Inferior parietal cortex (tissue), 1 donor: ENCODE measurements at regions not wholly inside any gene's neighbourhood (a gene's known extent, or its start where the extent isn't known, plus 50 kb on each side); places are given as distances from the start of the nearest gene placed in this dataset.
"Not testable (repeated sequence)": the region's sequence is repeated elsewhere in the genome, so short reads cannot be mapped to it uniquely, and the experiment has no call there.

Source experiments
- DNase-seq: peaks from one replicate; pipeline ENCODE4 v3.0.0-alpha.2; 2016; ENCODE audit errors: extremely low spot score

- DNase-seq = no peak
These were observed 104.2 kb upstream of the IPO9 start for GRCh38 chr1:201724766-201725118.

- DNase-seq = no peak
These were observed 102.3 kb upstream of the IPO9 start for GRCh38 chr1:201726700-201727099.

- no peak for DNase-seq
These were observed 100.2 kb upstream of the IPO9 start for GRCh38 chr1:201728731-201729130.

GRCh38 chr1:201729973-201730608 is 98.9 kb upstream of the IPO9 start:
- DNase-seq = no peak

- no peak for DNase-seq
These were observed 98.3 kb upstream of the IPO9 start for GRCh38 chr1:201730611-201731010.

GRCh38 chr1:201731142-201731541 is 97.8 kb upstream of the IPO9 start:
- no peak for DNase-seq

GRCh38 chr1:201731592-201731991 is 97.4 kb upstream of the IPO9 start:
- DNase-seq = no peak

GRCh38 chr1:201732351-201732750 is 96.6 kb upstream of the IPO9 start:
- no peak for DNase-seq

GRCh38 chr1:201734221-201734620 is 94.7 kb upstream of the IPO9 start:
- DNase-seq = not testable (repeated sequence)

GRCh38 chr1:201734786-201735185 is 94.2 kb upstream of the IPO9 start:
- DNase-seq = no peak

GRCh38 chr1:201736707-201737320 is 92.1 kb upstream of the IPO9 start:
- DNase-seq = no peak

- DNase-seq = no peak
These were observed 91.5 kb upstream of the IPO9 start for GRCh38 chr1:201737352-201738060.

- DNase-seq = no peak
These were observed 89.9 kb upstream of the IPO9 start for GRCh38 chr1:201739080-201739479.

GRCh38 chr1:201739492-201740085 is 89.4 kb upstream of the IPO9 start:
- DNase-seq = no peak

- DNase-seq = no peak
These were observed 88.8 kb upstream of the IPO9 start for GRCh38 chr1:201740086-201740541.

- no peak for DNase-seq
These were observed 88.3 kb upstream of the IPO9 start for GRCh38 chr1:201740670-201741111.

GRCh38 chr1:201741763-201742342 is 87.1 kb upstream of the IPO9 start:
- DNase-seq = no peak

- DNase-seq = no peak
These were observed 86.5 kb upstream of the IPO9 start for GRCh38 chr1:201742476-201742875.

- DNase-seq = no peak
These were observed 85.8 kb upstream of the IPO9 start for GRCh38 chr1:201742955-201743805.

GRCh38 chr1:201745023-201745422 is 83.9 kb upstream of the IPO9 start:
- DNase-seq = no peak

GRCh38 chr1:201746156-201746555 is 82.8 kb upstream of the IPO9 start:
- no peak for DNase-seq
